ENCODE measurements at regions not wholly inside any gene's neighbourhood (a gene's known extent, or its start where the extent isn't known, plus 50 kb on each side); places are given as distances from the start of the nearest gene placed in this dataset.

GRCh38 chr6:135577059-135577538, 79.6 kb upstream of the AHI1 start:
- TF ChIP-seq CTCF (IDR thresholded peaks at IDR 0.05; ENCODE audit: insufficient read depth, low read length) (no peak), GABPA (IDR thresholded peaks at IDR 0.05; ENCODE audit: low read depth) (no peak), REST (IDR thresholded peaks at IDR 0.05; ENCODE audit: insufficient replicate concordance, low read depth) (no peak)
